ENCODE measurements at regions not wholly inside any gene's neighbourhood (a gene's known extent, or its start where the extent isn't known, plus 50 kb on each side); places are given as distances from the start of the nearest gene placed in this dataset.
"Not testable (repeated sequence)": the region's sequence is repeated elsewhere in the genome, so short reads cannot be mapped to it uniquely, and the experiment has no call there.

- no peak for DNase-seq
Measured at GRCh38 chr3:20450611-20451010, 264.6 kb upstream of the SGO1 start.

GRCh38 chr3:20442846-20443245 lies 256.8 kb upstream of the SGO1 start:
- DNase-seq = no peak

GRCh38 chr3:20427268-20427667 lies 241.3 kb upstream of the SGO1 start:
- not testable (repeated sequence) for DNase-seq

GRCh38 chr3:20425138-20425537 lies 239.1 kb upstream of the SGO1 start:
- DNase-seq = no peak

GRCh38 chr3:20424086-20424485 lies 238.1 kb upstream of the SGO1 start:
- DNase-seq = no peak

GRCh38 chr3:20422391-20422790 lies 236.4 kb upstream of the SGO1 start:
- DNase-seq = no peak

- DNase-seq = no peak
Measured at GRCh38 chr3:20417388-20418108, 231.5 kb upstream of the SGO1 start.

GRCh38 chr3:20406611-20407011 lies 220.6 kb upstream of the SGO1 start:
- no peak for DNase-seq

- DNase-seq = no peak
Measured at GRCh38 chr3:20405744-20406143, 219.7 kb upstream of the SGO1 start.

- DNase-seq = no peak
Measured at GRCh38 chr3:20405231-20405630, 219.2 kb upstream of the SGO1 start.

- no peak for DNase-seq
Measured at GRCh38 chr3:20404741-20405100, 218.7 kb upstream of the SGO1 start.

- no peak for DNase-seq
Measured at GRCh38 chr3:20403986-20404740, 218.2 kb upstream of the SGO1 start.

- no peak for DNase-seq
Measured at GRCh38 chr3:20401253-20401652, 215.2 kb upstream of the SGO1 start.

- no peak for DNase-seq
Measured at GRCh38 chr3:20400686-20401085, 214.7 kb upstream of the SGO1 start.

- no peak for DNase-seq
Measured at GRCh38 chr3:20400281-20400680, 214.3 kb upstream of the SGO1 start.

GRCh38 chr3:20396335-20396734 lies 210.3 kb upstream of the SGO1 start:
- no peak for DNase-seq

GRCh38 chr3:20395692-20396091 lies 209.7 kb upstream of the SGO1 start:
- no peak for DNase-seq

- DNase-seq = no peak
Measured at GRCh38 chr3:20394243-20394642, 208.2 kb upstream of the SGO1 start.

- no peak for DNase-seq
Measured at GRCh38 chr3:20391644-20392043, 205.6 kb upstream of the SGO1 start.

- DNase-seq = no peak
Measured at GRCh38 chr3:20388971-20389370, 203.0 kb upstream of the SGO1 start.

GRCh38 chr3:20380295-20380694 lies 194.3 kb upstream of the SGO1 start:
- DNase-seq = no peak

GRCh38 chr3:20378315-20378714 lies 192.3 kb upstream of the SGO1 start:
- no peak for DNase-seq

- no peak for DNase-seq
Measured at GRCh38 chr3:20376665-20377217, 190.7 kb upstream of the SGO1 start.

GRCh38 chr3:20375302-20375701 lies 189.3 kb upstream of the SGO1 start:
- no peak for DNase-seq
